ENCODE measurements at regions not wholly inside any gene's neighbourhood (a gene's known extent, or its start where the extent isn't known, plus 50 kb on each side); places are given as distances from the start of the nearest gene placed in this dataset.
A peak's percentile ranks its signal among the peaks of the same experiment; 100 is the strongest.

DNA sequence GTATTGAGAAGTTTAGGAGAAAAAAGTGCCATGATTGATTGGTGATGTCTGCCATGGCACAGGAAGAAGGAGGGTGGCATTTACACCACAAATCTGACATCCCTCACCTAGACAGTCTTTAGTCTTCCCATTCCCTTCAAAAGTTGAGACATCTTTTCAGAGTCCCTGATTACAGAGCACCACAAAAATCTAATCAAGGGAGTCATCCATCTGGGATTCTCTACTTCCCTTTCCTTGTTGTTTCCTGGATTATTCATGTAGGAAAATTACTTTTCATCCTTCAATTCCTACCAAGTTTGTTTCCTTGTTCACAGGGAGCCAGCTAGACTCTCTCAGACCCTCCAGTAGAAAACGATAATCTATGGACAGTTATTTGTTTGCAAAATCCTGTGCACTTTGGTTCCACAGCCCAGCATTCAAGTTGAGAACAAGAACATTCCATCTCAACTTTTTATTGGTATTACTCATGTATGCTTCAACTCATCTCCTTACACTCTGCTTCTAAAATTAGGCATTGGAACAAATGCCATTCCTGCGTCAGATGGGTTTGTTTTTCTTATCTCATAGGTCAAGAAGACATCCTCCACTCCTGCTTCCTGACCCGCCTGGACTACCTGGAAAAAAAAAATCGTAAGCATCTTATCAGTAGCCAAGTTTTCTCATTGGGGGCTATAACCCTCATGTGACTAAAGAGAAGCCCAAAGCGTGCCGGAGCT is 259.9 kb downstream of the FOXO1 start:
- no peaks in the 10 kb centered on the region for H3K9me2 ChIP-seq (replicated peaks; ENCODE audit: insufficient read depth)
- no peaks in the 10 kb centered on the region for H3K79me2 ChIP-seq
- peak overlapping the region; percentile 0 for H3K4me2 ChIP-seq
- H2AFZ ChIP-seq = no peak overlapping the region
- H3K4me1 ChIP-seq (ENCODE audit: insufficient read depth) = peaks cover 11% of the 10 kb centered on the region
- WGBS (ENCODE audit: low lambda C conversion rate, missing lambda C conversion rate) = 45% methylated on average over 6 of the region's 6 CpGs
- H3K36me3 ChIP-seq (replicated peaks; ENCODE audit: insufficient read depth, low read depth) = no peaks in the 10 kb centered on the region
- peak overlapping the region; percentile 86 for H3K27ac ChIP-seq
- peak; percentile 50 for DNase-seq (ENCODE audit: low spot score)
- H3K27me3 ChIP-seq = no peaks in the 10 kb centered on the region
- H4K20me1 ChIP-seq (ENCODE audit: insufficient read depth, poor library complexity, severe bottlenecking) = no peaks in the 10 kb centered on the region
- TF ChIP-seq EZH2phosphoT487 (IDR thresholded peaks at IDR 0.05; ENCODE audit: low read depth, severe bottlenecking, unreplicated experiment) (no peak), EZH2 (IDR thresholded peaks at IDR 0.05; ENCODE audit: borderline replicate concordance) (no peak)
- TF ChIP-seq, protein P1, sequence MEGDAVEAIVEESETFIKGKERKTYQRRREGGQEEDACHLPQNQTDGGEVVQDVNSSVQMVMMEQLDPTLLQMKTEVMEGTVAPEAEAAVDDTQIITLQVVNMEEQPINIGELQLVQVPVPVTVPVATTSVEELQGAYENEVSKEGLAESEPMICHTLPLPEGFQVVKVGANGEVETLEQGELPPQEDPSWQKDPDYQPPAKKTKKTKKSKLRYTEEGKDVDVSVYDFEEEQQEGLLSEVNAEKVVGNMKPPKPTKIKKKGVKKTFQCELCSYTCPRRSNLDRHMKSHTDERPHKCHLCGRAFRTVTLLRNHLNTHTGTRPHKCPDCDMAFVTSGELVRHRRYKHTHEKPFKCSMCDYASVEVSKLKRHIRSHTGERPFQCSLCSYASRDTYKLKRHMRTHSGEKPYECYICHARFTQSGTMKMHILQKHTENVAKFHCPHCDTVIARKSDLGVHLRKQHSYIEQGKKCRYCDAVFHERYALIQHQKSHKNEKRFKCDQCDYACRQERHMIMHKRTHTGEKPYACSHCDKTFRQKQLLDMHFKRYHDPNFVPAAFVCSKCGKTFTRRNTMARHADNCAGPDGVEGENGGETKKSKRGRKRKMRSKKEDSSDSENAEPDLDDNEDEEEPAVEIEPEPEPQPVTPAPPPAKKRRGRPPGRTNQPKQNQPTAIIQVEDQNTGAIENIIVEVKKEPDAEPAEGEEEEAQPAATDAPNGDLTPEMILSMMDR (IDR thresholded peaks at IDR 0.05; ENCODE audit: poor library complexity) = no peak
- H3K4me3 ChIP-seq = no peak overlapping the region
- H3K9me3 ChIP-seq (ENCODE audit: low read depth) = no peaks in the 10 kb centered on the region

- Histone ChIP-seq H3K36me3 (replicated peaks; ENCODE audit: insufficient read depth, low read depth) (no peaks in the 10 kb centered on the region), H3K4me1 (ENCODE audit: insufficient read depth) (peaks cover 10% of the 10 kb centered on the region), H3K9me3 (ENCODE audit: low read depth) (no peaks in the 10 kb centered on the region), H4K20me1 (ENCODE audit: insufficient read depth, poor library complexity, severe bottlenecking) (no peaks in the 10 kb centered on the region), H3K79me2 (no peaks in the 10 kb centered on the region), H3K27me3 (no peaks in the 10 kb centered on the region), H2AFZ (no peak overlapping the region), H3K27ac (peak overlapping the region; percentile 86), H3K4me2 (no peak overlapping the region), H3K9me2 (replicated peaks; ENCODE audit: insufficient read depth) (no peaks in the 10 kb centered on the region), H3K4me3 (no peak overlapping the region)
- 87% methylated on average over 3 of the region's 3 CpGs for WGBS (ENCODE audit: low lambda C conversion rate, missing lambda C conversion rate)
- TF ChIP-seq, protein P1 (IDR thresholded peaks at IDR 0.05; ENCODE audit: poor library complexity) = no peak
- no peak for TF ChIP-seq EZH2phosphoT487 (IDR thresholded peaks at IDR 0.05; ENCODE audit: low read depth, severe bottlenecking, unreplicated experiment)
- no peak for TF ChIP-seq EZH2 (IDR thresholded peaks at IDR 0.05; ENCODE audit: borderline replicate concordance)
- DNase-seq (ENCODE audit: low spot score) = no peak
These were observed 258.9 kb downstream of the FOXO1 start for GRCh38 chr13:40407567-40407966.

DNA sequence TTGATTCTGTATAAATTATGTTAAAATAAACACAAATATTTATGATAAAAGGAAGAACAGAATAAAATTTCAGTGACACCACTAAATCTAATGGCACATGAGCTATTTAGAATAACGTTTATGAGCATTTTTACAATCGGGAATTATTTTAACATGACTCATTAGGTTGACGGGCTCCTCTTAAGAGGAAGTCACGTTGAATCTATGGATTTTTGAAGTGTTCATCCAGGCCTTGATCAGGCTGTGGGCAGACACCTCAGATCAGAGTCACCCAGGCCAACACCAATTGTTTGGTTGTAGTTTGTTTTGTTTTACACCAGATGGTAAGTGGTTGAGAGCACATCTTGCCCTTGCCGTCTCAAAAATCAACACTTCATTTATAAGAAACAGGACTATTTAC is 257.8 kb downstream of the FOXO1 start:
- Histone ChIP-seq H2AFZ (no peak overlapping the region), H3K79me2 (no peaks in the 10 kb centered on the region), H3K4me1 (ENCODE audit: insufficient read depth) (no peaks in the 10 kb centered on the region), H3K4me3 (no peak overlapping the region), H3K9me3 (ENCODE audit: low read depth) (no peaks in the 10 kb centered on the region), H3K36me3 (replicated peaks; ENCODE audit: insufficient read depth, low read depth) (no peaks in the 10 kb centered on the region), H3K4me2 (no peak overlapping the region), H3K27ac (no peak overlapping the region), H4K20me1 (ENCODE audit: insufficient read depth, poor library complexity, severe bottlenecking) (no peaks in the 10 kb centered on the region), H3K9me2 (replicated peaks; ENCODE audit: insufficient read depth) (no peaks in the 10 kb centered on the region), H3K27me3 (no peaks in the 10 kb centered on the region)
- WGBS (ENCODE audit: low lambda C conversion rate, missing lambda C conversion rate) = 62% methylated on average over 5 of the region's 5 CpGs
- no peak for DNase-seq (ENCODE audit: low spot score)
- TF ChIP-seq EZH2phosphoT487 (IDR thresholded peaks at IDR 0.05; ENCODE audit: low read depth, severe bottlenecking, unreplicated experiment) (no peak), EZH2 (IDR thresholded peaks at IDR 0.05; ENCODE audit: borderline replicate concordance) (no peak)
- TF ChIP-seq, protein P1 (IDR thresholded peaks at IDR 0.05; ENCODE audit: poor library complexity) = no peak
